Inferior parietal cortex (tissue), 1 donor: ENCODE measurements at regions not wholly inside any gene's neighbourhood (a gene's known extent, or its start where the extent isn't known, plus 50 kb on each side); places are given as distances from the start of the nearest gene placed in this dataset.
A peak's percentile ranks its signal among the peaks of the same experiment; 100 is the strongest.
"Not testable (repeated sequence)": the region's sequence is repeated elsewhere in the genome, so short reads cannot be mapped to it uniquely, and the experiment has no call there.

Experiments used
- DNase-seq: peaks from one replicate; pipeline ENCODE4 v3.0.0-alpha.2; 2016; ENCODE audit errors: extremely low spot score

GRCh38 chr2:223285370-223286265, 233.6 kb downstream of the KCNE4 start:
- no peak for DNase-seq

GRCh38 chr2:223294756-223295155, 242.8 kb downstream of the KCNE4 start:
- DNase-seq: peak; percentile 21

DNA sequence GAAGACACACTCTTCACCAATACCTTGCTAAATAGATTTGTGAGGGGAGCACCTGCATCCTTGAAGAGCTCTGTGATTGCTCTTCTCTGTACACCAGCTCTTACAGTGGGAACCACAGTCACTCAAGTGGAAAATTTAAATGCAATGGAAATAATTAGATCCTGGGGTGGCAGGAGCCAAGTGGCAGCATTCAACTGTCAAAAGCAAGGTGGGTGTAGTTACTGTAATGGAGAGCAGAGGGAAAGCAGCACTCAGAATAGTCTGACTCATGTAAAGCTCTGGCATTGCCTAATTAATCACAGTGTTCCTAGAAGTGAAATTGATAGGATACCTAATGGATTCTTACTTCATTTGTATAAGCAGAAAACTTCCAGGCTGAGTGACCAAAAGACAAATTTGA, 245.8 kb downstream of the KCNE4 start:
- no peak for DNase-seq

GRCh38 chr2:223298329-223298728, 246.3 kb downstream of the KCNE4 start:
- not testable (repeated sequence) for DNase-seq

DNA sequence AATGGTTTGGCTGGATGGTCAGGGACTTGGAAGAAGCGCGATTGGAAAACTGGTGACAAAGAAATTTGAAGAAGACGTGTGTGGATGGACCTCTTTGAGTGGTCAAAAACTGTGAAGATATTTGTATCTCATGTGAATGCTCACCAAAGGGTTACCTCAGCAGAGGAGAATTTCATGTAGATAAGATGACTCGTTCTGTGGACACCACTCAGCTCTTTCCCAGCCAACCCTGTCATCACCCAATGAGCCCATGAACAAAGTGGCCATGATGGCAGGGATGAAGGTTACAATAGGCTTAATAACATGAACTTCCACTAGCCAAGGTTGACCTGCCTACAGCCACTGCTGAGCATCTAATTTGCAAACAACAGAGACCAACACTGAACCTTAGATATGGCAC, 248.3 kb downstream of the KCNE4 start:
- DNase-seq: no peak

DNA sequence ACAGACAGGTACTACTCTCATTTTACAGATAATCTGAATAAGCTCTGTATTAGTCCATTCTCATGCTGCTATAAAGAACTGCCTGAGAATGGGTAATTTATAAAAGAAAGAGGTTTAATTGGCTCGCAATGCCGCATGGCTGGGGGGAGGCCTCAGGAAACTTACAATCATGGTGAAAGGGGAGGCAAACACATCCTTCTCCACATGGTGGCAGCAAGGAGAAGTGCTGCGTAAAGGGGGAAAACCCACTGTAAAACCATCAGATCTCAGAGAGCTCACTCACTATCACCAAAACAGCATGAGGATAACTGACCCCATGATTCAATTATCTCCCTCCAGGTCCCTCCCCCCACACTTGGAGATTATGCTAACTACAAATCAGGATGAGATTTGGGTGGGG, 254.4 kb downstream of the KCNE4 start:
- DNase-seq: no peak

DNA sequence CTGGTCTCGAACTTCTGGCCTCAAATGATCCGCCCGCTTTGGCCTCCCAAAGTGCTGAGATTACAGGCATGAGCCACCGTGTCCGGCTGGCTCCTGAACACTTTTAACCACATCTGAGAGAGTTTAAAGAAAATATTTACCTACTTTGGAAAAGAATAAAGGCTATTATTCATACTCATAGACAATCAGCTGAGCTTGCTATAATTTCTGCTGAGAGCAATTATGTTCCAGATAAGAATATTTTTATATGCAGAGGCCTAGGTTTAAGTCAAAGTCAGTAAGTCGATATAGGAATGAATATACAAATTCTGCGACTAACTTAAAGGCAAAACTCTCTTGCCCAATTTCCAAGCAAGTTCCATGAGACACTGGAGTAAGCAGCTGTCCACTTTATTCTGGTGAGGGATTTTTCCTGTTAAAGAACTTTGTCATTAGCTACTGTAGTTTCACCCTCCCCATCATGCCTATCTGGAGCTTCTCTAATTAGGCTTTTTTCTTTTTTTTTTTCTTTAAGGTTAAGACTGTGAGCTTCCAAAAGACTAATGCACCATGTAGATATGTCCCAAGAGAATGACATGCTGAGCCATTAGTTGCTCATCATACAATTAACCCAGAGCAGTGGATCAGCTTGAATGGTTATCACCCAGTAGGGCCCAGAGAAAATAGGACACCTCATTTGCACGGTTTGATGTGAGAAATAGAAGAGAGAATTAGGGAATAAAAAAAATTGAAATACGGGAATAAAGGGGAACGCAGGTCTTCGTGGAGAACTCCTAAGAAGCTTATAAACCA, 260.1 kb downstream of the KCNE4 start:
- DNase-seq: no peak

DNA sequence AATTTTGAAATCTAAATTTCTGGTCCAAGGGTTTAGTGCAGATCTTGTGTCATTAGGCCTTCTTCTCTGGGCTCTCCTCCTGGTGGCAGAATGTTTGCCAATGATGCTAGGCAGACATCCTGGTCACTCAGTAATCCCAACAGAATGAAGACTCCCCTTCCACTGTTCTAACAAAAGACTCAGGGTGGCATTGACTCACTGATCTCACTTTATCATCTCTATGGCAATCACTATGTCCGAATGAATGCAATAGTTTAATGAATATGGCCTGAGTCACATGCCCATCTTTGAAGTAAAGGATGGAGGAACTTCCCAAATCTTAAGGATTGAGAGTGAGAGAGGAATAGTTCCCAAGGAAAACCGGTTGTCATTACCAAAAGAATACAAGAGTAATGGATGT, 261.1 kb downstream of the KCNE4 start:
- DNase-seq: no peak

- DNase-seq: no peak
Observed at GRCh38 chr2:223314811-223315210, 262.8 kb downstream of the KCNE4 start.

DNA sequence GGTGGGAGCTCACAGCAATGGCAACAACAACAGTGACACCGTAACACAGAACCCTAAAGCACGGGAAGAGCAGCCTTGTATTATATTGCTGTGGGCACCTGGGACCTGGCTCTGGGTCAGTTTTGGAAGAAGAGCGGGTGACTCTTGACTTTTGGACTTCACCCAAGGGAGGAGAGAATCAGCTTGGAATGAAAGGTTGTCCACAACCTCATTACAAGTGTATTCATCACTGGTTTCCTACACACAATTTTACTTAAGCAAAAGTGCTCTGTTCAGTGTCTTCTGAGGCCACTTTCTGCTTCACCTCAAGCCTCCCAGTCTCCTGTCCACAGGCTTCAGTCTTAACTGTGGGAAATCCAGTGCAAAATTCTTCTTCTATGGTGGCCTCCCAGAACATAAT, 263.8 kb downstream of the KCNE4 start:
- DNase-seq: no peak

- DNase-seq: no peak
Observed at GRCh38 chr2:223316342-223316741, 264.4 kb downstream of the KCNE4 start.

GRCh38 chr2:223319601-223320000, 267.6 kb downstream of the KCNE4 start:
- DNase-seq: no peak

DNA sequence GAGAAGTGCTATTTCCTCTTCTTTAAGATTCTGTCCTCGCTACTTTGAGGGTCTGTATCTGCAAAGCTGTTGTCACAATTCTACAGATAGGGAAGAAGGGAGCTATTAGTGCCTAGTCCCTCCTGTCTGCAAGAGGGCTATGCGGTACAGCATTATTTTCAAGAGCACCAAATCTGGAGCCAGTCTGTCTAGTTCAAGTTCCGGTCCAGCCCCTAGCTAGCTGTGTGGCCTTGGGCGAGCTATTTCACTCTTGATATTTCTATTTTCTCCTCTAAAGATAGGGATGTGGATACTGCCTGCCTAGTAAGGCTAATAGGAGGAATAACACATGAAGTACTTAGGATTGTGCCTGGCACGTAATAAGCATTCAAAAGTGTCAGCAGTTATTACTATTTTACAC, 272.4 kb downstream of the KCNE4 start:
- DNase-seq: no peak

DNA sequence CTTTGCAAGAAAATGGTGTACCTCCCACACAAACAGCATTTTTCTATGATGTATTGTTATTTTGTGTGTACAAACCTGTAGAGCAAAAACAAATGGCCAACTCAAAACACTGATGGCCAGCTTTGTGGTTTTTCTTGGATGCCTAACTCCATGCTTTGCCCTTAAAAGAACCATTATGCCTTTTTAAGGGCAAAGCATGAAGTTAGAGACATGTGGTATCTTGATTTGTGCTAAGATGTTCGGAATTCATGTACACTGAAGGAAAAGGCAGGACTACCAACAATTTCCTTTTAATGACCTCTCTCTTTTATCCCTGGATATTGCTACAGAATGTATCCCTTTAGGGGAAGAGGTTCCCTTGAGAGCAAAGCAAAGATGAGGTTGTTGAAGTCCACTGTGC, 273.6 kb downstream of the SCG2 start:
- no peak for DNase-seq

GRCh38 chr2:223330747-223331146, 271.4 kb downstream of the SCG2 start:
- DNase-seq: not testable (repeated sequence)

- DNase-seq: no peak
Observed at GRCh38 chr2:223338016-223338415, 264.1 kb downstream of the SCG2 start.

DNA sequence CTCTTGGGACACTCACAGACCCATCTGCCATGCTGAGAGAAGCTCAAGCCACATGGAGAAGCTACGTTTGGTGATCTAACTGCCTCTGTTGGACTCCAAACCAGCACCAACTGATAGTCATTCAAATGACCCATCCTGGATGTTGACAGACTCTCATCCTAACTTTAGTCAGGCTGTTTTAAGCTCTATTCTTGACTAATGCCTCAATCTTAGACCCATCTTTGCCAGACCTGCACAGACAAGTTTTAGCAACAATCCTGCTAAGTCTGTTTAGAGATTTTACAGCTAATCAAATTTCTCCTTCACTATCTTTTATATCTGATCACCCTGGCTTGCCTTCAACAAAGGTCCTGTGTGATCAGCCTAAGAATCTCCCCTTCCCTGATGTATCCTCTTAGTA, 245.1 kb downstream of the SCG2 start:
- no peak for DNase-seq

GRCh38 chr2:223363085-223363484, 239.1 kb downstream of the SCG2 start:
- no peak for DNase-seq

GRCh38 chr2:223365158-223365679, 236.9 kb downstream of the SCG2 start:
- DNase-seq: no peak

GRCh38 chr2:223366566-223366965, 235.6 kb downstream of the SCG2 start:
- no peak for DNase-seq

DNA sequence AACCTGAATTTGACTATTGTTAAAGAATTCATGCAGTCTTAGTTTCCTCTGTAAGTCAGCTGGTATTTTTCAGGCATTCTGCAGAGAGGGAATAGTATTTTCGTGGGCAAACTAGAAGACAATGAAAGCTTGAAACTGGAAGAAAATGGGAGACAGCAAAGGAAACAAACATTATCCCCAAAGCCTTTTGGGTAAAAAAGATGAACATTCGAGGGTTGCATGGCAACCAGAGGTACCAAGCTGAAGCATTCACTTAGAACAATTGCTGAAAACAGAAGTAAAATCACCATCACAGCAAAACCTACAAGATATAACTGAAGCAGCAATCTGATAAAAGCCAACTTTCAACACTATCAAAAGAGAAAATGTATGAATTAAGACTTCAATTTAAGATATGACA, 233.7 kb downstream of the SCG2 start:
- DNase-seq: no peak

DNA sequence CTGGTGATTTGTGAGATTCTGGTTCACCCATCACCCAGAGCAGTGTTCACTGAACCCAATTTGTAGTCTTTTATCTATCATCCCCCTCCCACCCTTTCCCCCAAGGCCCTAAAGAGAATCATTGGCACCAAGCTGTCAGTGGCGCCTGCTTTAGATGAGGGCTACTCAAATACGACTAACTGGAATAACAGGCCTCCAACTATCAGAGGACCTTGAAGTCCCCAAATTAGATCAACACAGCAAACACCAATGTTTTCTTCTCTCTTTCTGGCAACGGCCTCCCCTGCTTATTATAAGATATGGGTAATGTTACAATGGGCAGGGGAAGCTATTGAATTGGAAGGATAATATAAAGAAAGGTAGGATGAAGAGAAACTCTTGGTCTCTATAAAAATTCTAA, 232.3 kb downstream of the SCG2 start:
- no peak for DNase-seq

GRCh38 chr2:223383315-223383714, 218.8 kb downstream of the SCG2 start:
- no peak for DNase-seq
